HepG2 (cell line): ENCODE measurements at regions not wholly inside any gene's neighbourhood (a gene's known extent, or its start where the extent isn't known, plus 50 kb on each side); places are given as distances from the start of the nearest gene placed in this dataset.

Experiments
- ATAC-seq: fragments of 200-7000 bp; cut with Tn5 transposase; 3 replicates; pipeline ENCODE4 v1.9.1; 2020; ENCODE audit warnings: mild to moderate bottlenecking, moderate library complexity
- BruUV-seq: library from RNA; stranded (reverse); fragments of 400-500 nt; replicated peaks from 2 replicates; lab custom pipeline; 2021; lab: Mats Ljungman, UMichigan
- CTCF ChIA-PET: fragments of 300-600 bp; formaldehyde crosslinking; extraction: SDS; loops from one replicate; lab custom pipeline; 2021; ENCODE audit warnings: low total read pairs, inconsistent platforms, low intra/inter-chr PET ratio; lab: Yijun Ruan, JAX
- POLR2A ChIA-PET: fragments of 350-600 bp; sonication (Branson Sonifier 250); formaldehyde crosslinking; loops from one replicate; lab custom pipeline; 2020; ENCODE audit warnings: antibody characterized with exemption, inconsistent platforms; lab: Yijun Ruan, JAX
- DNase-seq: peaks from one replicate; pipeline ENCODE4 v3.0.0-alpha.2; 2015; ENCODE audit warnings: low spot score
- FAIRE-seq: peaks from 3 replicates; lab custom pipeline; 2011; peaks lifted over from hg19 to GRCh38; lab: Jason Lieb, UNC
- H2AFZ ChIP-seq: one replicate; pipeline ENCODE4 v1.6.1; 2011; ENCODE audit warnings: low read length, inconsistent platforms
- H3K27ac ChIP-seq: fragments of 300-600 bp; 3 replicates; pipeline ENCODE4 v1.8.0; 2011; ENCODE audit warnings: mixed run types, mild to moderate bottlenecking, mixed read lengths, low read length, inconsistent platforms; ENCODE audit not compliant: insufficient read depth; ENCODE audit errors: extremely low read length
- H3K27me3 ChIP-seq, 2 experiments: fragments of 200-600 bp in 1 of 2; 2 replicates in 1 of 2; 3 replicates in 1 of 2; pipeline versions ENCODE4 v1.6.0 to v1.8.0; 2011; ENCODE audit warnings: low read length in 2 of 2, mild to moderate bottlenecking in 2 of 2, moderate library complexity in 2 of 2, inconsistent platforms in 1 of 2; ENCODE audit not compliant: insufficient read depth in 2 of 2, control insufficient read depth in 1 of 2
- H3K36me3 ChIP-seq, 2 experiments: fragments of 200-600 bp in 1 of 2; replicated peaks in 1 of 2; 2 replicates in 1 of 2; 3 replicates in 1 of 2; pipeline versions ENCODE4 v1.5.1 to v1.8.0; 2011; ENCODE audit warnings: low read length in 2 of 2, inconsistent platforms in 1 of 2; ENCODE audit not compliant: insufficient read depth in 2 of 2, control insufficient read depth in 1 of 2
- H3K4me1 ChIP-seq: 2 replicates; pipeline ENCODE4 v1.5.1; 2012; ENCODE audit warnings: low read length, inconsistent platforms; ENCODE audit not compliant: insufficient read depth
- H3K4me2 ChIP-seq: 2 replicates; pipeline ENCODE4 v1.6.0; 2011; ENCODE audit warnings: low read depth, low read length, inconsistent platforms
- H3K4me3 ChIP-seq, 3 experiments: fragments of 200-600 bp in 1 of 3; sonication (generic), shearing (Covaris generic) in 1 of 3; replicated peaks in 1 of 3; 2 replicates each; pipeline ENCODE4 v1.5.1; 2011 to 2016; ENCODE audit warnings: low read length in 3 of 3, inconsistent platforms in 2 of 3, low read depth in 2 of 3, mild to moderate bottlenecking in 2 of 3, control low read depth in 1 of 3, mixed read lengths in 1 of 3; ENCODE audit not compliant: insufficient read depth in 1 of 3
- H3K79me2 ChIP-seq: one replicate; pipeline ENCODE4 v1.6.1; 2011; ENCODE audit warnings: low read length, inconsistent platforms; ENCODE audit not compliant: insufficient read depth
- H3K9ac ChIP-seq: 2 replicates; pipeline ENCODE4 v1.6.0; 2011; ENCODE audit warnings: mild to moderate bottlenecking, low read depth, low read length, inconsistent platforms; ENCODE audit not compliant: insufficient read depth
- H3K9me3 ChIP-seq: 2 replicates; pipeline ENCODE4 v1.5.1; 2012; ENCODE audit warnings: mild to moderate bottlenecking, low read length
- H4K20me1 ChIP-seq: 2 replicates; pipeline ENCODE4 v1.6.0; 2011; ENCODE audit warnings: inconsistent platforms, mild to moderate bottlenecking, low read length, moderate library complexity; ENCODE audit not compliant: insufficient read depth
- CEBPB ChIP-seq: IDR thresholded peaks from 2 replicates; pipeline ENCODE4 v1.6.1; 2011; ENCODE audit warnings: low read depth, low read length, improper control_type of control experiment, borderline replicate concordance
- GATA4 ChIP-seq: sonication (generic); IDR thresholded peaks from 2 replicates; pipeline ENCODE4 v1.6.1; 2016; ENCODE audit warnings: antibody characterized with exemption, low read depth, borderline replicate concordance
- GTF3A ChIP-seq: sonication (generic); formaldehyde crosslinking; conservative IDR thresholded peaks from 2 replicates; pipeline ENCODE4 v1.4.0; 2020; ENCODE audit warnings: mild to moderate bottlenecking, missing genetic modification reagents
- HNRNPK ChIP-seq: fragments of 200-400 bp; formaldehyde crosslinking; IDR thresholded peaks from 2 replicates; pipeline ENCODE4 v1.6.1; 2018; ENCODE audit warnings: low read length, low read depth, moderate library complexity, mild to moderate bottlenecking; ENCODE audit not compliant: poor library complexity, severe bottlenecking
- HOXA5 ChIP-seq: sonication (generic); formaldehyde crosslinking; IDR thresholded peaks from 2 replicates; pipeline ENCODE4 v1.4.0; 2020; ENCODE audit warnings: missing genetic modification reagents
- MAZ ChIP-seq, 2 experiments: sonication (generic) in 1 of 2; formaldehyde crosslinking in 1 of 2; IDR thresholded peaks; 2 replicates each; pipeline versions ENCODE4 v1.5.0 to v1.6.1; 2012 to 2020; ENCODE audit warnings: low read depth in 2 of 2, mild to moderate bottlenecking in 2 of 2, borderline replicate concordance in 1 of 2, improper control_type of control experiment in 1 of 2, low read length in 1 of 2, missing genetic modification reagents in 1 of 2, moderate library complexity in 1 of 2
- PLRG1 ChIP-seq: fragments of 450-650 bp; conservative IDR thresholded peaks from 2 replicates; pipeline ENCODE4 v1.6.1; 2016
- RAD51 ChIP-seq: fragments of 450-650 bp; IDR thresholded peaks from 2 replicates; pipeline ENCODE4 v1.6.1; 2016; ENCODE audit warnings: borderline replicate concordance
- RBM39 ChIP-seq: fragments of 200-400 bp; formaldehyde crosslinking; IDR thresholded peaks from one replicate; pipeline ENCODE4 v1.6.1; 2018; ENCODE audit warnings: antibody characterized with exemption, mild to moderate bottlenecking, low read depth, low read length; ENCODE audit not compliant: poor library complexity, severe bottlenecking
- ZNF260 ChIP-seq: sonication (generic); formaldehyde crosslinking; IDR thresholded peaks from 2 replicates; pipeline ENCODE4 v1.4.0; 2020; ENCODE audit warnings: missing genetic modification reagents, low read depth, mild to moderate bottlenecking, borderline replicate concordance
- ZNF317 ChIP-seq: sonication (generic); formaldehyde crosslinking; IDR thresholded peaks from 2 replicates; pipeline ENCODE4 v1.5.0; 2020; ENCODE audit warnings: mild to moderate bottlenecking, missing genetic modification reagents
- ZNF761 ChIP-seq: sonication (generic); formaldehyde crosslinking; conservative IDR thresholded peaks from 2 replicates; pipeline ENCODE4 v1.4.0; 2020; ENCODE audit warnings: mild to moderate bottlenecking, missing genetic modification reagents
- WGBS: methylation state at CpG from one replicate; pipeline ENCODE4 v1.1.6; 2017; ENCODE audit warnings: low lambda C conversion rate; 5-methylcytosine and 5-hydroxymethylcytosine counted together
- in situ Hi-C: cut with HindIII; loops from 2 replicates; pipeline ENCODE4 v1.10.0; 2017; ENCODE audit warnings: low pct_unique_long_range_greater_than_20kb; ENCODE audit not compliant: extremely low pct_ligation_motif_present
- intact Hi-C: fragments of 100-400 bp; cut with micrococcal nuclease; formaldehyde crosslinking; loops from one replicate; pipeline ENCODE4 v1.10.0; 2022; ENCODE audit not compliant: unreplicated experiment
- TF ChIP-seq, protein P1 (sequence below): sonication (generic); formaldehyde crosslinking; IDR thresholded peaks from 2 replicates; pipeline ENCODE4 v1.5.0; 2020; ENCODE audit warnings: missing genetic modification reagents, mild to moderate bottlenecking, borderline replicate concordance
- TF ChIP-seq, protein P2 (sequence below): sonication (generic); formaldehyde crosslinking; IDR thresholded peaks from 2 replicates; pipeline ENCODE4 v1.4.0; 2020; ENCODE audit warnings: mild to moderate bottlenecking, missing genetic modification reagents
- TF ChIP-seq, protein P3 (sequence below): IDR thresholded peaks from 2 replicates; pipeline ENCODE4 v1.6.1; 2016; ENCODE audit warnings: low read depth, missing genetic modification reagents, missing compliant biosample characterization

DNA sequence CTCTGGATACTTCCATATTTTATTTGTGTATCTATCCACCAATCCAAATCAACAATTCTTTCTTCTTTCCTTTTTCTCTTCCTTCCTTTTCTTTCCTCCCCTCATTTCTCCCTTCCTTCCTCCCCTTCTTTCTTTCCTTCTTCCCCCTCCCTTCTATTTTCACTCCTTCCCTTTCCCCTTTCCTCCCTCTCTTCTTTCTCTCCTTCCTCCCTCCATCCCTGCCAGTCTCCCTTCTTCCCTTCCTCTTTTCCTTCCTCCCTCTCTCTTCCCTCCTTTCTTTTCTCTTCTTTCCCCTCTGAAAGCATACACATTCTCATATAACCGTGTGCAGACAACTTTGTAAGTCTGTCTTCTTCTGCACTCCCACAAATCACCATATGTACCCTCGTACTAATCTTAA is 382.3 kb upstream of the MAF start:
- no peak overlapping the region for H3K4me3 ChIP-seq
- H3K9ac ChIP-seq, result no peak overlapping the region
- H3K27me3 ChIP-seq, result no peaks in the 10 kb centered on the region
- H3K27ac ChIP-seq, result no peak overlapping the region
- WGBS, result 6% methylated on average over 2 of the region's 2 CpGs
- H3K79me2 ChIP-seq, result no peaks in the 10 kb centered on the region
- FAIRE-seq (no peak), ATAC-seq (no peak), DNase-seq (no peak)
- H3K4me2 ChIP-seq, result no peak overlapping the region
- no peak overlapping the region for H2AFZ ChIP-seq
- H3K4me1 ChIP-seq, result no peaks in the 10 kb centered on the region
- H3K36me3 ChIP-seq, result no peaks in the 10 kb centered on the region
- H4K20me1 ChIP-seq, result no peaks in the 10 kb centered on the region
- in situ Hi-C loops, result no loop called here
- H3K9me3 ChIP-seq, result no peaks in the 10 kb centered on the region
- intact Hi-C loops, result no loop called here
- ChIA-PET CTCF (no interaction called here), POLR2A (no interaction called here)
- no TSS peak for BruUV-seq
- TF ChIP-seq ZNF317 (CRISPR knock-in tag) (no peak), HOXA5 (CRISPR knock-in tag) (no peak), MAZ (IDR thresholded peaks at IDR 0.05; ENCODE audit: borderline replicate concordance, low read depth, low read length) (no peak), MAZ (CRISPR knock-in tag; IDR thresholded peaks at IDR 0.05; ENCODE audit: low read depth) (no peak), RBM39 (no peak), ZNF761 (no peak), ZNF260 (CRISPR knock-in tag) (no peak), PLRG1 (0 out of 2 replicates have a peak, but pooled peaks have one; percentile 26), GATA4 (no peak), RAD51 (0 out of 2 replicates have a peak, but pooled peaks have one; percentile 12), HNRNPK (peak; percentile 64), GTF3A (CRISPR knock-in tag) (no peak), CEBPB (no peak)
- TF ChIP-seq, protein P1, sequence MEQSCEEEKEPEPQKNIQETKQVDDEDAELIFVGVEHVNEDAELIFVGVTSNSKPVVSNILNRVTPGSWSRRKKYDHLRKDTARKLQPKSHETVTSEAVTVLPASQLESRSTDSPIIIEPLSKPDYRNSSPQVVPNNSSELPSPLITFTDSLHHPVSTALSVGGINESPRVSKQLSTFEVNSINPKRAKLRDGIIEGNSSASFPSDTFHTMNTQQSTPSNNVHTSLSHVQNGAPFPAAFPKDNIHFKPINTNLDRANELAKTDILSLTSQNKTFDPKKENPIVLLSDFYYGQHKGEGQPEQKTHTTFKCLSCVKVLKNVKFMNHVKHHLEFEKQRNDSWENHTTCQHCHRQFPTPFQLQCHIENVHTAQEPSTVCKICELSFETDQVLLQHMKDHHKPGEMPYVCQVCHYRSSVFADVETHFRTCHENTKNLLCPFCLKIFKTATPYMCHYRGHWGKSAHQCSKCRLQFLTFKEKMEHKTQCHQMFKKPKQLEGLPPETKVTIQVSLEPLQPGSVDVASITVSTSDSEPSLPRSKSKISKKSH, result no peak
- TF ChIP-seq, protein P2, sequence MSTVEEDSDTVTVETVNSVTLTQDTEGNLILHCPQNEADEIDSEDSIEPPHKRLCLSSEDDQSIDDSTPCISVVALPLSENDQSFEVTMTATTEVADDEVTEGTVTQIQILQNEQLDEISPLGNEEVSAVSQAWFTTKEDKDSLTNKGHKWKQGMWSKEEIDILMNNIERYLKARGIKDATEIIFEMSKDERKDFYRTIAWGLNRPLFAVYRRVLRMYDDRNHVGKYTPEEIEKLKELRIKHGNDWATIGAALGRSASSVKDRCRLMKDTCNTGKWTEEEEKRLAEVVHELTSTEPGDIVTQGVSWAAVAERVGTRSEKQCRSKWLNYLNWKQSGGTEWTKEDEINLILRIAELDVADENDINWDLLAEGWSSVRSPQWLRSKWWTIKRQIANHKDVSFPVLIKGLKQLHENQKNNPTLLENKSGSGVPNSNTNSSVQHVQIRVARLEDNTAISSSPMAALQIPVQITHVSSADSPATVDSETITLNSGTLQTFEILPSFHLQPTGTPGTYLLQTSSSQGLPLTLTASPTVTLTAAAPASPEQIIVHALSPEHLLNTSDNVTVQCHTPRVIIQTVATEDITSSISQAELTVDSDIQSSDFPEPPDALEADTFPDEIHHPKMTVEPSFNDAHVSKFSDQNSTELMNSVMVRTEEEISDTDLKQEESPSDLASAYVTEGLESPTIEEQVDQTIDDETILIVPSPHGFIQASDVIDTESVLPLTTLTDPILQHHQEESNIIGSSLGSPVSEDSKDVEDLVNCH, result no peak
- TF ChIP-seq, protein P3, sequence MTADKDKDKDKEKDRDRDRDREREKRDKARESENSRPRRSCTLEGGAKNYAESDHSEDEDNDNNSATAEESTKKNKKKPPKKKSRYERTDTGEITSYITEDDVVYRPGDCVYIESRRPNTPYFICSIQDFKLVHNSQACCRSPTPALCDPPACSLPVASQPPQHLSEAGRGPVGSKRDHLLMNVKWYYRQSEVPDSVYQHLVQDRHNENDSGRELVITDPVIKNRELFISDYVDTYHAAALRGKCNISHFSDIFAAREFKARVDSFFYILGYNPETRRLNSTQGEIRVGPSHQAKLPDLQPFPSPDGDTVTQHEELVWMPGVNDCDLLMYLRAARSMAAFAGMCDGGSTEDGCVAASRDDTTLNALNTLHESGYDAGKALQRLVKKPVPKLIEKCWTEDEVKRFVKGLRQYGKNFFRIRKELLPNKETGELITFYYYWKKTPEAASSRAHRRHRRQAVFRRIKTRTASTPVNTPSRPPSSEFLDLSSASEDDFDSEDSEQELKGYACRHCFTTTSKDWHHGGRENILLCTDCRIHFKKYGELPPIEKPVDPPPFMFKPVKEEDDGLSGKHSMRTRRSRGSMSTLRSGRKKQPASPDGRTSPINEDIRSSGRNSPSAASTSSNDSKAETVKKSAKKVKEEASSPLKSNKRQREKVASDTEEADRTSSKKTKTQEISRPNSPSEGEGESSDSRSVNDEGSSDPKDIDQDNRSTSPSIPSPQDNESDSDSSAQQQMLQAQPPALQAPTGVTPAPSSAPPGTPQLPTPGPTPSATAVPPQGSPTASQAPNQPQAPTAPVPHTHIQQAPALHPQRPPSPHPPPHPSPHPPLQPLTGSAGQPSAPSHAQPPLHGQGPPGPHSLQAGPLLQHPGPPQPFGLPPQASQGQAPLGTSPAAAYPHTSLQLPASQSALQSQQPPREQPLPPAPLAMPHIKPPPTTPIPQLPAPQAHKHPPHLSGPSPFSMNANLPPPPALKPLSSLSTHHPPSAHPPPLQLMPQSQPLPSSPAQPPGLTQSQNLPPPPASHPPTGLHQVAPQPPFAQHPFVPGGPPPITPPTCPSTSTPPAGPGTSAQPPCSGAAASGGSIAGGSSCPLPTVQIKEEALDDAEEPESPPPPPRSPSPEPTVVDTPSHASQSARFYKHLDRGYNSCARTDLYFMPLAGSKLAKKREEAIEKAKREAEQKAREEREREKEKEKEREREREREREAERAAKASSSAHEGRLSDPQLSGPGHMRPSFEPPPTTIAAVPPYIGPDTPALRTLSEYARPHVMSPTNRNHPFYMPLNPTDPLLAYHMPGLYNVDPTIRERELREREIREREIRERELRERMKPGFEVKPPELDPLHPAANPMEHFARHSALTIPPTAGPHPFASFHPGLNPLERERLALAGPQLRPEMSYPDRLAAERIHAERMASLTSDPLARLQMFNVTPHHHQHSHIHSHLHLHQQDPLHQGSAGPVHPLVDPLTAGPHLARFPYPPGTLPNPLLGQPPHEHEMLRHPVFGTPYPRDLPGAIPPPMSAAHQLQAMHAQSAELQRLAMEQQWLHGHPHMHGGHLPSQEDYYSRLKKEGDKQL, result no peak
